Natural killer cell (primary cell): ENCODE measurements at regions not wholly inside any gene's neighbourhood (a gene's known extent, or its start where the extent isn't known, plus 50 kb on each side); places are given as distances from the start of the nearest gene placed in this dataset.

Experiments
- ATAC-seq, 3 donors: fragments of 150-1000 bp in 2 of 3; fragments of 200-7000 bp in 1 of 3; cut with Tn5 transposase; 1 replicate in 1 of 3; 2 replicates in 2 of 3; pipeline ENCODE4 v1.10.0; 2021; ENCODE audit warnings: mild to moderate bottlenecking in 2 of 3, moderate library complexity in 2 of 3
- DNase-seq, 2 donors: peaks; one replicate each; pipeline versions ENCODE4 v3.0.0 to v3.0.0-alpha.2; 2013 to 2021; ENCODE audit warnings: mixed read lengths in 1 of 2
- H3K27ac ChIP-seq: one replicate; pipeline ENCODE4 v1.5.1; 2013; ENCODE audit warnings: mild to moderate bottlenecking, low read length
- H3K27me3 ChIP-seq: one replicate; pipeline ENCODE4 v1.6.1; 2013; ENCODE audit warnings: low read length; ENCODE audit not compliant: control insufficient read depth, insufficient read depth
- H3K36me3 ChIP-seq: one replicate; pipeline ENCODE4 v1.6.1; 2013; ENCODE audit warnings: low read length; ENCODE audit not compliant: control insufficient read depth, insufficient read depth
- H3K4me1 ChIP-seq: one replicate; pipeline ENCODE4 v1.6.1; 2013; ENCODE audit warnings: low read length; ENCODE audit not compliant: control insufficient read depth, insufficient read depth
- H3K4me3 ChIP-seq: one replicate; pipeline ENCODE4 v1.5.1; 2013; ENCODE audit warnings: low read length
- H3K9me3 ChIP-seq: one replicate; pipeline ENCODE4 v1.6.1; 2013; ENCODE audit warnings: low read length; ENCODE audit not compliant: control insufficient read depth, insufficient read depth
- H3K27ac Mint-ChIP-seq, 2 donors: one replicate each; pipeline ENCODE4 v1.8.0; 2022; ENCODE audit warnings: mild to moderate bottlenecking in 2 of 2, mixed read lengths in 2 of 2, moderate library complexity in 1 of 2
- H3K27me3 Mint-ChIP-seq, 2 donors: one replicate each; pipeline ENCODE4 v1.8.0; 2022; ENCODE audit warnings: low read depth in 2 of 2, mixed read lengths in 2 of 2
- H3K36me3 Mint-ChIP-seq: one replicate; pipeline ENCODE4 v1.8.0; 2022; ENCODE audit warnings: mixed read lengths
- H3K4me1 Mint-ChIP-seq, 2 donors: one replicate each; pipeline ENCODE4 v1.8.0; 2022; ENCODE audit warnings: mixed read lengths in 2 of 2
- H3K4me3 Mint-ChIP-seq: one replicate; pipeline ENCODE4 v1.8.0; 2022; ENCODE audit warnings: mild to moderate bottlenecking, moderate library complexity, mixed read lengths
- H3K9me3 Mint-ChIP-seq, 2 donors: one replicate each; pipeline ENCODE4 v1.8.0; 2022; ENCODE audit warnings: mixed read lengths in 2 of 2
- WGBS: methylation state at CpG from one replicate; pipeline ENCODE4 v1.1.7; 2013; ENCODE audit warnings: missing lambda C conversion rate; ENCODE audit not compliant: insufficient coverage; 5-methylcytosine and 5-hydroxymethylcytosine counted together
- intact Hi-C: fragments of 100-400 bp; cut with micrococcal nuclease; formaldehyde crosslinking; loops from one replicate; pipeline ENCODE4 v1.14.2; 2022
- TF ChIP-seq, protein P1 (sequence below): fragments of 200-600 bp; IDR thresholded peaks from one replicate; pipeline ENCODE4 v1.8.0; 2022; ENCODE audit warnings: antibody characterized with exemption

DNA sequence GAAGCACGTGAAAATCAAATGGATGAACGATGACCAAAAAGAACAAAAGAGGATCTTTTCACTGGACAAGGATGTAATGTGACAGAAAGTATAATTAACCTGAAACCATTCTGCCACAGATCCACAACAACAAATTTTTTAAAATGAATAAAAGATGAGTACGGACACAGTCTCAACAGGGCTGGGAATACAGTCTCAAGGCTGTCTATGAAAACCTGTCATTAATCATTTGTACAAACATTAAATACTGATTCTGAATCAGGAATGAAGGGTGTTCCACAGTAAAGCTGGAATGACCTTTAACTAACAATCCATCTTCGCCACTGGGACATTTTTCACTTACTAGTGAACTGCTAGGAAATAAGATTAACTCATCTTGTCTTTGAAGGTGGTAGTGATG is 506.9 kb upstream of the ADAMTS9 start:
- 100% methylated on average over 1 of the region's 4 CpGs for WGBS
- ATAC-seq (no peak), DNase-seq (no peak)
- intact Hi-C loops = no loop called here
- Mint-ChIP-seq H3K27ac (no peak overlapping the region), H3K27me3 (no peaks in the 10 kb centered on the region), H3K4me3 (no peak overlapping the region), H3K9me3 (peaks cover 12 to 14% of the 10 kb centered on the region in 2 donors), H3K4me1 (no peaks in the 10 kb centered on the region), H3K36me3 (no peaks in the 10 kb centered on the region)
- Histone ChIP-seq H3K27ac (no peak overlapping the region), H3K4me1 (no peaks in the 10 kb centered on the region), H3K36me3 (no peaks in the 10 kb centered on the region), H3K4me3 (no peak overlapping the region), H3K9me3 (peaks cover 5% of the 10 kb centered on the region), H3K27me3 (no peaks in the 10 kb centered on the region)
- TF ChIP-seq, protein P1, sequence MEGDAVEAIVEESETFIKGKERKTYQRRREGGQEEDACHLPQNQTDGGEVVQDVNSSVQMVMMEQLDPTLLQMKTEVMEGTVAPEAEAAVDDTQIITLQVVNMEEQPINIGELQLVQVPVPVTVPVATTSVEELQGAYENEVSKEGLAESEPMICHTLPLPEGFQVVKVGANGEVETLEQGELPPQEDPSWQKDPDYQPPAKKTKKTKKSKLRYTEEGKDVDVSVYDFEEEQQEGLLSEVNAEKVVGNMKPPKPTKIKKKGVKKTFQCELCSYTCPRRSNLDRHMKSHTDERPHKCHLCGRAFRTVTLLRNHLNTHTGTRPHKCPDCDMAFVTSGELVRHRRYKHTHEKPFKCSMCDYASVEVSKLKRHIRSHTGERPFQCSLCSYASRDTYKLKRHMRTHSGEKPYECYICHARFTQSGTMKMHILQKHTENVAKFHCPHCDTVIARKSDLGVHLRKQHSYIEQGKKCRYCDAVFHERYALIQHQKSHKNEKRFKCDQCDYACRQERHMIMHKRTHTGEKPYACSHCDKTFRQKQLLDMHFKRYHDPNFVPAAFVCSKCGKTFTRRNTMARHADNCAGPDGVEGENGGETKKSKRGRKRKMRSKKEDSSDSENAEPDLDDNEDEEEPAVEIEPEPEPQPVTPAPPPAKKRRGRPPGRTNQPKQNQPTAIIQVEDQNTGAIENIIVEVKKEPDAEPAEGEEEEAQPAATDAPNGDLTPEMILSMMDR = no peak

DNA sequence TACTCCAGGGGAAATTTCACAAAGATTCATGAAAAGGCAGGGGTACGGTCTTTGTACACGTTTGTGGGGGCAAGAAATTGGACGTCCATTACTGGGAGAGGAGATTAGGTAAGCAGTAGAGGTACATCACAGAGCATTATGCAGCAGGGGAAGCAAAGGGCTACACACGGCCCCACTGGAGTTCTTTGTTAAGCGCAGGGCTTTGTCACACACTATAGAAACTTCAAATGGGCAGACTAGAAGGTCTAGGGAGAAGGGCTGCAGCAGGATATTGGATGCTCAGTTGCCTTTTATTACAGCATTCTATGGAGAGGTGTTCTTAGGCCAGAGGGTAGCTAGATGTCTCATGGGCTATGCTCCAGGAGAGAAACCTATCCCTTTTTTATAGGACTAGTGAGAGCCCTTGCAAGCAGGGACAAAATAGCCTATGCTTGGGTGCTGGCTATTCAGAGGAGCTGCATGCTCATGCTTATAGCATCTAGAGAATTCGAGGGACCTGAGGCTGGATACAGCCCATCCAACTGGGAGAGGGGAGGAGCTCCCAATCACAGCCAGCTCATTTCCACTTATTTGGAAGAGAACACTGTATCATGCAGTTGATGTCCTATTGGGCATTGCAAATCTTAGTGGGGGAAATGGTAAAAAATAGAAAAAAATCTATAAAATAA is 506.4 kb upstream of the ADAMTS9 start:
- no peaks in the 10 kb centered on the region for H3K36me3 Mint-ChIP-seq
- ATAC-seq = no peak
- no peak overlapping the region for H3K4me3 ChIP-seq
- no peak overlapping the region for H3K27ac Mint-ChIP-seq
- TF ChIP-seq, protein P1 = no peak
- H3K36me3 ChIP-seq = no peaks in the 10 kb centered on the region
- no peaks in the 10 kb centered on the region for H3K4me1 Mint-ChIP-seq
- peaks cover 2% of the 10 kb centered on the region for H3K9me3 ChIP-seq
- DNase-seq = no peak
- H3K4me1 ChIP-seq = no peaks in the 10 kb centered on the region
- peaks cover 12 to 15% of the 10 kb centered on the region in 2 donors for H3K9me3 Mint-ChIP-seq
- H3K27ac ChIP-seq = no peak overlapping the region
- intact Hi-C loops = no loop called here
- H3K4me3 Mint-ChIP-seq = no peak overlapping the region
- WGBS = 75% methylated on average over 6 of the region's 6 CpGs
- no peaks in the 10 kb centered on the region for H3K27me3 Mint-ChIP-seq
- no peaks in the 10 kb centered on the region for H3K27me3 ChIP-seq

DNA sequence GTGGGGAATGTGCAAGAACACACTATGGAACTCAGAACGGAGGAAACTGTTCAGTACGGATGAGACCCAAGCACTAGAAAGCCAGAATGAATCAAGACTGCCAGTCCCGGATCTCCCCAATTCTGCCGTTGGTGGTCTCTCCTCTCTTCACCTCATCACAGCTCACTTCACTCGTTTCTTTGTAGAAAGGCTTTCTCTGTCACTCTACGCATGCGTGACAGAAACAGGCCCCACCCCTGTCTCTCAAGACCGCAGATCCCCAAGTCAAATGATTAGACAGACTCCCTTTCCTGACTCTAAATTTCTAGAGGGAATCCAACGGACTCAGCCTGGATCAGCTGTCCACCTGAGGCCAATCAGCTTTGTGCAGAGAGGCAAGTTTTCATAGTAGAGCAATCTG is 505.7 kb upstream of the ADAMTS9 start:
- Histone ChIP-seq H3K27ac (no peak overlapping the region), H3K9me3 (no peaks in the 10 kb centered on the region), H3K4me1 (no peaks in the 10 kb centered on the region), H3K27me3 (no peaks in the 10 kb centered on the region), H3K36me3 (no peaks in the 10 kb centered on the region), H3K4me3 (no peak overlapping the region)
- H3K4me1 Mint-ChIP-seq = no peaks in the 10 kb centered on the region
- DNase-seq (no peak), ATAC-seq (no peak)
- H3K4me3 Mint-ChIP-seq = no peak overlapping the region
- 83% methylated on average over 9 of the region's 9 CpGs for WGBS
- no peaks in the 10 kb centered on the region for H3K27me3 Mint-ChIP-seq
- TF ChIP-seq, protein P1 = no peak
- H3K9me3 Mint-ChIP-seq = peaks cover 12 to 15% of the 10 kb centered on the region in 2 donors
- intact Hi-C loops = no loop called here
- no peak overlapping the region for H3K27ac Mint-ChIP-seq
- no peaks in the 10 kb centered on the region for H3K36me3 Mint-ChIP-seq

DNA sequence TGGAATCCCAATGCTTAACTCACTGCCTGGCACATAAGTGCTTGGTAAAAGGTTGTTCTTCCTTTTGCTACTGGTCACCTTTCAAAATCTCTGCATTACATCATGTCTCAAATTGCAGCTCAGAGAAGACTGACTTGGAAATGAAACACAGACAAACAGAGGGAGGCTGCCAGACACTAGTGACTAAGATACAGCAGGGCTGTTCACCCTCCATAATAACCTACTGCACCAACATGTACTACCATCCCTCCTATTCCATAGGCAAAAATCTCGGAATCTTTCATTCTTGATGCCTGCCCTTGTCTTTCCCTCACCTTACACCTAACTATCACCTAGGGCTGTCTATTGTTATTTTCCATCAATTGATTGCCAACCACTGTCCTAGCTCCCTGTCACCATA is 502.3 kb upstream of the ADAMTS9 start:
- intact Hi-C loops = no loop called here
- H3K27ac Mint-ChIP-seq = no peak overlapping the region
- Histone ChIP-seq H3K9me3 (no peaks in the 10 kb centered on the region), H3K4me1 (no peaks in the 10 kb centered on the region), H3K36me3 (no peaks in the 10 kb centered on the region), H3K27ac (no peak overlapping the region), H3K27me3 (no peaks in the 10 kb centered on the region), H3K4me3 (no peak overlapping the region)
- DNase-seq = no peak
- H3K36me3 Mint-ChIP-seq = no peaks in the 10 kb centered on the region
- no peak overlapping the region for H3K4me3 Mint-ChIP-seq
- TF ChIP-seq, protein P1 = no peak
- H3K4me1 Mint-ChIP-seq = no peaks in the 10 kb centered on the region
- 69% methylated on average over 1 of the region's 1 CpG for WGBS
- H3K9me3 Mint-ChIP-seq = peaks cover 17% of the 10 kb centered on the region in 2 donors
- no peaks in the 10 kb centered on the region for H3K27me3 Mint-ChIP-seq
- no peak for ATAC-seq
